ENCODE measurements at regions not wholly inside any gene's neighbourhood (a gene's known extent, or its start where the extent isn't known, plus 50 kb on each side); places are given as distances from the start of the nearest gene placed in this dataset.

DNA sequence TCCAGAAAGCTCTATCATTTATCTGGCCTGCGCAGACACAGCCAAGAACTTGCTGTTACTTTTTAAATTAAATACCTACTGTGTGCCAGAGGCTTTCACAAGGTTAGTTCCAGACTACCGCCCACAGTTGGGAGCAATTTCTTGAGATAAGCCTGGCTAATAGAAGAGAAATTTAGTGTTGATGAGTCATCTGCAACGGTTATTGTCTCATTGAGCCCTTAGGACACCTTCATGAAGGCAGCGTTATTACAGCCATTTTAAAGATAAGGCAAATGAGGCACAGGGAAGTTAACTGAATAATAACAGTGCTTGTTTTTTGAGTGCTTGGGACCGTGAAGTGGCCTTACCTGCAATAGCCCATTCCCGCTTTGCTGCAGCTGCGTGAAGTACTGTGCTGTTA lies 292.9 kb upstream of the MSX2 start:
- CTCF ChIA-PET: interaction anchor here (0.8 to 1.5 kb wide), 3 partner anchors 11 to 18 kb away, joined by 3 to 5 read pairs (median 4); no protein-coding TSS in a partner anchor
- no peak overlapping the region for H3K27ac ChIP-seq (ENCODE audit: insufficient read depth in 1 of 2, low read depth in 1 of 2, low read length in 2 of 2, poor library complexity in 1 of 2, severe bottlenecking in 2 of 2)
- peaks cover 0 to 15% (median 6%) of the 10 kb centered on the region in 5 experiments for H3K27me3 ChIP-seq (replicated peaks in 2 of 5; ENCODE audit: control insufficient read depth in 4 of 5, insufficient read depth in 5 of 5, low read length in 4 of 5)
- DNase-seq: no peak
- POLR2A ChIA-PET: no interaction called here
- 95% methylated on average over 7 of the region's 7 CpGs for WGBS (ENCODE audit: insufficient coverage)
- H3K4me1 ChIP-seq (ENCODE audit: control extremely low read depth in 1 of 4, control insufficient read depth in 4 of 4, insufficient read depth in 4 of 4, low read length in 3 of 4): no peaks in the 10 kb centered on the region
- no peak overlapping the region for H3K4me3 ChIP-seq (ENCODE audit: control insufficient read depth in 1 of 7, extremely low read depth in 1 of 7, insufficient read depth in 4 of 7, low read depth in 2 of 7, low read length in 6 of 7)
- no peaks in the 10 kb centered on the region for H3K36me3 ChIP-seq (ENCODE audit: control insufficient read depth in 4 of 4, insufficient read depth in 4 of 4, low read length in 3 of 4)
- H3K9me3 ChIP-seq (ENCODE audit: control extremely low read depth in 1 of 5, control insufficient read depth in 4 of 5, insufficient read depth in 2 of 5, low read depth in 1 of 5, low read length in 4 of 5): no peaks in the 10 kb centered on the region

GRCh38 chr5:174433098-174433497 lies 291.3 kb upstream of the MSX2 start:
- CTCF ChIA-PET: interaction anchor here (1.3 kb wide), 1 partner anchor 14 kb away, joined by 4 read pairs; no protein-coding TSS in a partner anchor

DNA sequence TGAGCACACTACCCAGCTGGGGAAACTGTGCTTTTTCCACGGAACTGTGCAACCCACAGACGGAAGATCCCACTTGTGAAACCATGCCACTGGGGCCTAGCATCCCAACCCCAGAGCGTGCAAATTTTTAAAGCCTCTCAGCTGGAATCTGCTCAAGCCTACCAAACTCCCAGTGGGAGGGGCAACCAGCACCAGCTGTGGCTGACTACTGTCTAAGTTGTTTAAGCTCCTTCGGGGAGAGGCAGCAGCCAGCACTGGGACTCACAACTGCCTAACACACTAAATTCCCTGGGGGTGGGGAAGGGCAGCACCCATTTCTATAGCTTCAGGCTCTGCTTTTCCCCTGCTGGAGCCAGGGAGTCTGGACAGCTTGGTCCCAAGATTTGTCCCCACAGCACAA lies 287.6 kb upstream of the MSX2 start:
- CTCF ChIA-PET: interaction anchor here (0.6 to 2.2 kb wide), 3 partner anchors 11 to 1078 kb away, joined by 3 to 7 read pairs (median 5); no protein-coding TSS in a partner anchor

More at GRCh38 chr5:174433098-174433497, 291.3 kb upstream of the MSX2 start:
- Histone ChIP-seq H3K27ac (ENCODE audit: insufficient read depth in 1 of 2, low read depth in 1 of 2, low read length in 2 of 2, poor library complexity in 1 of 2, severe bottlenecking in 2 of 2) (no peak overlapping the region), H3K36me3 (ENCODE audit: control insufficient read depth in 4 of 4, insufficient read depth in 4 of 4, low read length in 3 of 4) (no peaks in the 10 kb centered on the region), H3K4me1 (ENCODE audit: control extremely low read depth in 1 of 4, control insufficient read depth in 4 of 4, insufficient read depth in 4 of 4, low read length in 3 of 4) (no peaks in the 10 kb centered on the region), H3K9me3 (ENCODE audit: control extremely low read depth in 1 of 5, control insufficient read depth in 4 of 5, insufficient read depth in 2 of 5, low read depth in 1 of 5, low read length in 4 of 5) (peaks cover 0 to 6% (median 0%) of the 10 kb centered on the region in 5 experiments), H3K27me3 (replicated peaks in 2 of 5; ENCODE audit: control insufficient read depth in 4 of 5, insufficient read depth in 5 of 5, low read length in 4 of 5) (peaks cover 0 to 9% (median 6%) of the 10 kb centered on the region in 5 experiments), H3K4me3 (ENCODE audit: control insufficient read depth in 1 of 7, extremely low read depth in 1 of 7, insufficient read depth in 4 of 7, low read depth in 2 of 7, low read length in 6 of 7) (no peak overlapping the region)
- no peak for DNase-seq
- POLR2A ChIA-PET: no interaction called here
- WGBS (ENCODE audit: insufficient coverage): 90% methylated on average over 1 of the region's 2 CpGs

DNA sequence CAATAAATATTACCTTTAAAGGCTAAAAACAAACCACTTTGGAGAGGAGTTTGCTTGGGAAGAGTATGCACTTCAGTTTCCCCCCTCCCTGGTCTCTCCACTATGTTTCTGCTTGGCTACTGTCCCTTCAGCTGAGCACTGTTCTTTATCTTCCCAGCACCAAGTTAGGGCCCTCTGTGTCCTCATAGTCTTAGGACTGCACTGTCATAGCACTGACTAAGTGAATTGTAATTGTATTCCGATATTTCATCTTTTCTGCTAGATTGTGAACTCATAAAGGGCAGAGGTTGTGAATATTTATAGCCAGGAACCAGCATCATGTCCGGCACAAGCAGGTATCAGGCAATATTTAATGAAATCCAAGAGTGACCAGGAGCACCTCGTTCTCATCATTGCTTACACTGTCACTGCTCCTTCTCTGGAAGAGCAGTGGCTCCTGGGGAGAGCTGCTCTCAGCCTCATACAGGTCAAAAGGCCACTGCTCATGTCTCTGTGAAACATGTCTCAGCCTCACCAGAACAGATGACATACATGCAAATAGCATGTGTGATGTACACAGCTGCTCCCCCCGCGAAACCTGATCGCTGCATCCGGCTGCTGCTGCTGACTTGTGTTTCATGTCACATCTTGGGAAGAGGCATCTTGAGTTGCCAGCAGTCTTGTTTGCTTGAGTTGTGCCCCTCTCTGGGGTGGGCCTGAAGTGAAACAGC lies 279.7 kb upstream of the MSX2 start:
- POLR2A ChIA-PET: no interaction called here

More for the DNA sequence above, 287.6 kb upstream of the MSX2 start:
- H3K36me3 ChIP-seq (ENCODE audit: control insufficient read depth in 4 of 4, insufficient read depth in 4 of 4, low read length in 3 of 4): no peaks in the 10 kb centered on the region
- H3K27ac ChIP-seq (ENCODE audit: insufficient read depth in 1 of 2, low read depth in 1 of 2, low read length in 2 of 2, poor library complexity in 1 of 2, severe bottlenecking in 2 of 2): no peak overlapping the region
- H3K27me3 ChIP-seq (replicated peaks in 2 of 5; ENCODE audit: control insufficient read depth in 4 of 5, insufficient read depth in 5 of 5, low read length in 4 of 5): peaks cover 0 to 9% (median 0%) of the 10 kb centered on the region in 5 experiments
- 83% methylated on average over 4 of the region's 4 CpGs for WGBS (ENCODE audit: insufficient coverage)
- no peaks in the 10 kb centered on the region for H3K4me1 ChIP-seq (ENCODE audit: control extremely low read depth in 1 of 4, control insufficient read depth in 4 of 4, insufficient read depth in 4 of 4, low read length in 3 of 4)
- DNase-seq: no peak
- H3K4me3 ChIP-seq (ENCODE audit: control insufficient read depth in 1 of 7, extremely low read depth in 1 of 7, insufficient read depth in 4 of 7, low read depth in 2 of 7, low read length in 6 of 7): no peak overlapping the region
- peaks cover 0 to 6% (median 0%) of the 10 kb centered on the region in 5 experiments for H3K9me3 ChIP-seq (ENCODE audit: control extremely low read depth in 1 of 5, control insufficient read depth in 4 of 5, insufficient read depth in 2 of 5, low read depth in 1 of 5, low read length in 4 of 5)
- POLR2A ChIA-PET: no interaction called here

DNA sequence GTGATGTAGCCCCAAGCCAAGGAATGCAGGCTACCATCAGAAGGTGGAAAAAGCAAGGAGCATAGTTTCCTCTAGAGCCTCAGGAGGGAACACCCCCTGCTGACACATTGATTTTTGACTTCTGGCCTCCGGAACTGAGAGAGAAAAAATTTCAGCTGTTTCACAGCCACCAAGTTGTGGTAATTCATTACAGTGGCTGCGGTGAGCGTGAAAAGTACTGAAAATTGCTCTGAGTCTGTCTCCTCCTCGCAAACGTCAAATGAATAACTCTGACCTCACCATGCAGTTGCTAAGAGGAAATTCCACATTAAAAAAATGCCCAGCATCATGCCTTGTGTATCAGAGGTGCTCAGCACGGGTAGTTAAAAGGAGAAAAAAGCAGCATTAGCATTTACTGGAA lies 277.9 kb upstream of the MSX2 start:
- ChIA-PET CTCF (interaction anchor here (0.8 kb wide), 1 partner anchor 27 kb away, joined by 3 read pairs; no protein-coding TSS in a partner anchor), POLR2A (no interaction called here)
- Histone ChIP-seq H3K4me1 (ENCODE audit: control extremely low read depth in 1 of 4, control insufficient read depth in 4 of 4, insufficient read depth in 4 of 4, low read length in 3 of 4) (no peaks in the 10 kb centered on the region), H3K4me3 (ENCODE audit: control insufficient read depth in 1 of 7, extremely low read depth in 1 of 7, insufficient read depth in 4 of 7, low read depth in 2 of 7, low read length in 6 of 7) (no peak overlapping the region), H3K27ac (ENCODE audit: insufficient read depth in 1 of 2, low read depth in 1 of 2, low read length in 2 of 2, poor library complexity in 1 of 2, severe bottlenecking in 2 of 2) (no peak overlapping the region), H3K36me3 (ENCODE audit: control insufficient read depth in 4 of 4, insufficient read depth in 4 of 4, low read length in 3 of 4) (no peaks in the 10 kb centered on the region), H3K9me3 (ENCODE audit: control extremely low read depth in 1 of 5, control insufficient read depth in 4 of 5, insufficient read depth in 2 of 5, low read depth in 1 of 5, low read length in 4 of 5) (peaks cover 0 to 5% (median 2%) of the 10 kb centered on the region in 5 experiments), H3K27me3 (replicated peaks in 2 of 5; ENCODE audit: control insufficient read depth in 4 of 5, insufficient read depth in 5 of 5, low read length in 4 of 5) (peaks cover 0 to 4% (median 3%) of the 10 kb centered on the region in 5 experiments)
- 76% methylated on average over 6 of the region's 6 CpGs for WGBS (ENCODE audit: insufficient coverage)
- DNase-seq: no peak

More for the DNA sequence above, 279.7 kb upstream of the MSX2 start:
- CTCF ChIA-PET: no interaction called here
- WGBS (ENCODE audit: insufficient coverage): 94% methylated on average over 7 of the region's 7 CpGs
- Histone ChIP-seq H3K9me3 (ENCODE audit: control extremely low read depth in 1 of 5, control insufficient read depth in 4 of 5, insufficient read depth in 2 of 5, low read depth in 1 of 5, low read length in 4 of 5) (peaks cover 0 to 3% (median 0%) of the 10 kb centered on the region in 5 experiments), H3K4me1 (ENCODE audit: control extremely low read depth in 1 of 4, control insufficient read depth in 4 of 4, insufficient read depth in 4 of 4, low read length in 3 of 4) (no peaks in the 10 kb centered on the region), H3K36me3 (ENCODE audit: control insufficient read depth in 4 of 4, insufficient read depth in 4 of 4, low read length in 3 of 4) (no peaks in the 10 kb centered on the region), H3K27ac (ENCODE audit: insufficient read depth in 1 of 2, low read depth in 1 of 2, low read length in 2 of 2, poor library complexity in 1 of 2, severe bottlenecking in 2 of 2) (no peak overlapping the region), H3K4me3 (ENCODE audit: control insufficient read depth in 1 of 7, extremely low read depth in 1 of 7, insufficient read depth in 4 of 7, low read depth in 2 of 7, low read length in 6 of 7) (no peak overlapping the region), H3K27me3 (replicated peaks in 2 of 5; ENCODE audit: control insufficient read depth in 4 of 5, insufficient read depth in 5 of 5, low read length in 4 of 5) (peaks cover 0 to 4% (median 3%) of the 10 kb centered on the region in 5 experiments)
- DNase-seq: no peak

DNA sequence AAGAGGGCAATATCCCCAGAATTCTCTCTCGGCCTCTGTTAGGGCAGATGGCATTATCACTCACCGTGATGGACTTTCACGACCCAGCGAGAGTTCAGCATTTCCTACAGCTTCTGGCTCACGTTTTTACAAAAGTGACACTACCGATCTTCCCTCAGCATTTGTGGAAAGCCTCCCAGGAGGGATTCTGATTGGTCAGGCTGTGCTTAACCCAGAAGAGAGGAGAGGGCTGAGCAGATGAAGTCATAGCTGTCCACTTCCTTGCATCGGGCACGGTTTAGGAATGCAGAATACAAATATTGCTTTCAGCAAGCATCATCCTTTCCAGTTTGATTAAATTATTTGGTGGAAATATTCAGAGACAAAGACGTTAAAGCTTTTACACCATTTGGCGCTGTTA lies 277.4 kb upstream of the MSX2 start:
- Histone ChIP-seq H3K9me3 (ENCODE audit: control extremely low read depth in 1 of 5, control insufficient read depth in 4 of 5, insufficient read depth in 2 of 5, low read depth in 1 of 5, low read length in 4 of 5) (peaks cover 0 to 5% (median 2%) of the 10 kb centered on the region in 5 experiments), H3K4me1 (ENCODE audit: control extremely low read depth in 1 of 4, control insufficient read depth in 4 of 4, insufficient read depth in 4 of 4, low read length in 3 of 4) (no peaks in the 10 kb centered on the region), H3K27me3 (replicated peaks in 2 of 5; ENCODE audit: control insufficient read depth in 4 of 5, insufficient read depth in 5 of 5, low read length in 4 of 5) (peaks cover 0 to 4% (median 3%) of the 10 kb centered on the region in 5 experiments), H3K27ac (ENCODE audit: insufficient read depth in 1 of 2, low read depth in 1 of 2, low read length in 2 of 2, poor library complexity in 1 of 2, severe bottlenecking in 2 of 2) (no peak overlapping the region), H3K4me3 (ENCODE audit: control insufficient read depth in 1 of 7, extremely low read depth in 1 of 7, insufficient read depth in 4 of 7, low read depth in 2 of 7, low read length in 6 of 7) (no peak overlapping the region), H3K36me3 (ENCODE audit: control insufficient read depth in 4 of 4, insufficient read depth in 4 of 4, low read length in 3 of 4) (no peaks in the 10 kb centered on the region)
- ChIA-PET CTCF (interaction anchor here (0.8 kb wide), 1 partner anchor 27 kb away, joined by 3 read pairs; no protein-coding TSS in a partner anchor), POLR2A (no interaction called here)
- no peak for DNase-seq
- 95% methylated on average over 6 of the region's 10 CpGs for WGBS (ENCODE audit: insufficient coverage)

DNA sequence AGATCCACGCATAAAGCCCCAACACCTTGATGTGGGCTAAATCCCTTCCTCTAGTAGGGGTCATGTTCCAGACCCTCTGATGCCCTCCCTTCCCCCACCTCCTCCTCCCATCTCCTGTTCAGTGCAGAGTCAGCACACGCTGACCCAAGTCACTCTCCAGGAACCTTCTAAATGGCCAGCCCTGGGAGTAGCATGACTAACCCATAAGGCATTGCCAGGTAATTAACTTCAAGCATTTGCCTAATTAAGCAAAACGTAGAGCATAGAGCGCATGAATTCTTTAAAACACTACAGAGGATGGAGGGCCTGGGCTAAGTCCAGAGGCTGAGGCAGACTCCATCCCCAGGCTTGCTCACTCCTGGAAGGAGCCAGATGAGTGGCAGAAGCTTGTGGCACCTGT lies 276.3 kb upstream of the MSX2 start:
- ChIA-PET CTCF (interaction anchor here (1.0 kb wide), 1 partner anchor 28 kb away, joined by 3 read pairs; no protein-coding TSS in a partner anchor), POLR2A (no interaction called here)
- no peaks in the 10 kb centered on the region for H3K36me3 ChIP-seq (ENCODE audit: control insufficient read depth in 4 of 4, insufficient read depth in 4 of 4, low read length in 3 of 4)
- H3K4me1 ChIP-seq (ENCODE audit: control extremely low read depth in 1 of 4, control insufficient read depth in 4 of 4, insufficient read depth in 4 of 4, low read length in 3 of 4): no peaks in the 10 kb centered on the region
- H3K4me3 ChIP-seq (ENCODE audit: control insufficient read depth in 1 of 7, extremely low read depth in 1 of 7, insufficient read depth in 4 of 7, low read depth in 2 of 7, low read length in 6 of 7): no peak overlapping the region
- H3K27me3 ChIP-seq (replicated peaks in 2 of 5; ENCODE audit: control insufficient read depth in 4 of 5, insufficient read depth in 5 of 5, low read length in 4 of 5): peaks cover 0 to 4% (median 3%) of the 10 kb centered on the region in 5 experiments
- no peak overlapping the region for H3K27ac ChIP-seq (ENCODE audit: insufficient read depth in 1 of 2, low read depth in 1 of 2, low read length in 2 of 2, poor library complexity in 1 of 2, severe bottlenecking in 2 of 2)
- WGBS (ENCODE audit: insufficient coverage): 95% methylated on average over 4 of the region's 4 CpGs
- no peak for DNase-seq
- peaks cover 0 to 5% (median 0%) of the 10 kb centered on the region in 5 experiments for H3K9me3 ChIP-seq (ENCODE audit: control extremely low read depth in 1 of 5, control insufficient read depth in 4 of 5, insufficient read depth in 2 of 5, low read depth in 1 of 5, low read length in 4 of 5)

All from common myeloid progenitor, CD34-positive (primary cell).